Glutamatergic neuron (in vitro differentiated cells): ENCODE measurements at regions not wholly inside any gene's neighbourhood (a gene's known extent, or its start where the extent isn't known, plus 50 kb on each side); places are given as distances from the start of the nearest gene placed in this dataset.

Source experiments
- DNase-seq: peaks from one replicate; pipeline ENCODE4 v3.0.0; 2022
- H3K27ac Mint-ChIP-seq: one replicate; pipeline ENCODE4 v1.8.0; 2020; ENCODE audit warnings: mild to moderate bottlenecking, mixed read lengths, inconsistent platforms; ENCODE audit not compliant: unreplicated experiment
- H3K27me3 Mint-ChIP-seq: one replicate; pipeline ENCODE4 v1.8.0; 2020; ENCODE audit warnings: mild to moderate bottlenecking, moderate library complexity, mixed read lengths, inconsistent platforms; ENCODE audit not compliant: unreplicated experiment
- H3K36me3 Mint-ChIP-seq: one replicate; pipeline ENCODE4 v1.8.0; 2020; ENCODE audit warnings: mild to moderate bottlenecking, mixed read lengths, inconsistent platforms; ENCODE audit not compliant: unreplicated experiment
- H3K4me1 Mint-ChIP-seq: one replicate; pipeline ENCODE4 v1.8.0; 2020; ENCODE audit warnings: mild to moderate bottlenecking, low read depth, mixed read lengths, inconsistent platforms; ENCODE audit not compliant: unreplicated experiment
- H3K4me3 Mint-ChIP-seq: one replicate; pipeline ENCODE4 v1.8.0; 2020; ENCODE audit warnings: mild to moderate bottlenecking, mixed read lengths, inconsistent platforms; ENCODE audit not compliant: unreplicated experiment
- H3K9me3 Mint-ChIP-seq: one replicate; pipeline ENCODE4 v1.8.0; 2020; ENCODE audit warnings: mild to moderate bottlenecking, moderate library complexity, mixed read lengths, inconsistent platforms; ENCODE audit not compliant: unreplicated experiment
- TF ChIP-seq, protein P1 (sequence below): fragments of 200-600 bp; sonication (generic); IDR thresholded peaks from one replicate; pipeline ENCODE4 v1.5.0; 2021; ENCODE audit not compliant: partially characterized antibody, unreplicated experiment

DNA sequence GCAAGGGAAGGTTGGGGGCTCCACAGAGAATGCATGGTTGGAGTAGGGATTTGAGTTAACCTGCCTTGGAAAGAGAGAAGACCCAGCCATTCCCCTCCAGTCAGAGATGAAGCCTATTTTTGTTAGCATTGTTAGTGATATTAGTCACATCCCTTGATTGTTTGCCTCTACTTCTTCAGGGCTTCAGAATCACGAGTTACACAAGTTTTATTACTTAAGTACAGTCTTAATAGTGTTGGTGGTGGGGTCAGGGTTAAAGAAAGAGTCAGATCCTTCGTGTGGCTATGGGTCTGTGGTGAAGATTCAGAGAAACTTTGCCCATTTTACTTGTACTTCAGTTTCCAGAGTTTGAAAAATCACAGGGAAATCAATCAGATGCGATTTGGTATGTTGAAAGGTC, 363.1 kb downstream of the LRIG3 start:
- TF ChIP-seq, protein P1, sequence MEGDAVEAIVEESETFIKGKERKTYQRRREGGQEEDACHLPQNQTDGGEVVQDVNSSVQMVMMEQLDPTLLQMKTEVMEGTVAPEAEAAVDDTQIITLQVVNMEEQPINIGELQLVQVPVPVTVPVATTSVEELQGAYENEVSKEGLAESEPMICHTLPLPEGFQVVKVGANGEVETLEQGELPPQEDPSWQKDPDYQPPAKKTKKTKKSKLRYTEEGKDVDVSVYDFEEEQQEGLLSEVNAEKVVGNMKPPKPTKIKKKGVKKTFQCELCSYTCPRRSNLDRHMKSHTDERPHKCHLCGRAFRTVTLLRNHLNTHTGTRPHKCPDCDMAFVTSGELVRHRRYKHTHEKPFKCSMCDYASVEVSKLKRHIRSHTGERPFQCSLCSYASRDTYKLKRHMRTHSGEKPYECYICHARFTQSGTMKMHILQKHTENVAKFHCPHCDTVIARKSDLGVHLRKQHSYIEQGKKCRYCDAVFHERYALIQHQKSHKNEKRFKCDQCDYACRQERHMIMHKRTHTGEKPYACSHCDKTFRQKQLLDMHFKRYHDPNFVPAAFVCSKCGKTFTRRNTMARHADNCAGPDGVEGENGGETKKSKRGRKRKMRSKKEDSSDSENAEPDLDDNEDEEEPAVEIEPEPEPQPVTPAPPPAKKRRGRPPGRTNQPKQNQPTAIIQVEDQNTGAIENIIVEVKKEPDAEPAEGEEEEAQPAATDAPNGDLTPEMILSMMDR, result no peak
- Mint-ChIP-seq H3K4me3 (no peak overlapping the region), H3K4me1 (peaks cover 2% of the 10 kb centered on the region), H3K9me3 (no peaks in the 10 kb centered on the region), H3K27me3 (no peaks in the 10 kb centered on the region), H3K36me3 (no peaks in the 10 kb centered on the region), H3K27ac (no peak overlapping the region)
- DNase-seq, result no peak

DNA sequence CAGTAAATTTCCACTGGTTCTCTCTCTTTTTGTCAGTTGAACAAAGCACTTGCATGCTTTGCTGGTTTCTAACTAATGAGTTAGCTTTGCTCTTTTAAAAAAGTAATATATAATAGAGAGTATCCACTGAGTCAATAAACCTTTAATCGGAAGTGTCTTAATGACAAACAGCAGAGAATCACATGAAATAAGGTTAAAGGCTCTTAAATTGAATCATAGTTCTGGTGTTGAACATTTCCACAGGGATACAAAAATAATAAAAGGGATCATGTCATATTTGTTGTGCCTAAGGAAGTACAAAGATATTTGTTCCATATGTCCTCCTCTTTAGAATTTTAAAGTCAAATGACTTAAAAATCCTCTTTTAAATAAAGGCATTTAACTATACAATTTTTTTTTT, 362.6 kb downstream of the LRIG3 start:
- no peaks in the 10 kb centered on the region for H3K27me3 Mint-ChIP-seq
- no peak for DNase-seq
- no peak overlapping the region for H3K4me3 Mint-ChIP-seq
- no peaks in the 10 kb centered on the region for H3K9me3 Mint-ChIP-seq
- H3K36me3 Mint-ChIP-seq, result no peaks in the 10 kb centered on the region
- TF ChIP-seq, protein P1, result no peak
- H3K4me1 Mint-ChIP-seq, result peaks cover 2% of the 10 kb centered on the region
- no peak overlapping the region for H3K27ac Mint-ChIP-seq

DNA sequence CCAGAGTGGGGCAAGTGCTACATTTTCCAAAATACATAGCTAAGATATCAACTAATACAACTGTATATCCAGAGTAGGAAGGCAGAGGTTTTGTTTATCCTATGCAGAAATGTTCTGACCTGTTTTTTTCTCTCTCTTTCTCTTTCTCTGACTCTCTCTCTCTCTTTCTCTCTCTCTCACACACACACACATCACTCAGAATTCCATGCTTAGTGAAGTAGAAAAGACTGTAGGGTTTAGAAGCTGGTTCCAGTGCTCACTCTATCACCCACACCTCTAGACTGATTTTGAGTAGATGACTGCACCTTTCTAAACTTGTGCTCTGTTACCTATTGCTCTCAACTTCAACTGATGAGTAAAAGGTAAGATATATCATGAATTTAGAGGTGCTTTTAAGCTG, 356.7 kb downstream of the LRIG3 start:
- H3K27ac Mint-ChIP-seq, result no peak overlapping the region
- H3K9me3 Mint-ChIP-seq, result no peaks in the 10 kb centered on the region
- peaks cover 2% of the 10 kb centered on the region for H3K4me1 Mint-ChIP-seq
- TF ChIP-seq, protein P1, result no peak
- no peak for DNase-seq
- H3K4me3 Mint-ChIP-seq, result no peak overlapping the region
- H3K36me3 Mint-ChIP-seq, result no peaks in the 10 kb centered on the region
- H3K27me3 Mint-ChIP-seq, result no peaks in the 10 kb centered on the region

DNA sequence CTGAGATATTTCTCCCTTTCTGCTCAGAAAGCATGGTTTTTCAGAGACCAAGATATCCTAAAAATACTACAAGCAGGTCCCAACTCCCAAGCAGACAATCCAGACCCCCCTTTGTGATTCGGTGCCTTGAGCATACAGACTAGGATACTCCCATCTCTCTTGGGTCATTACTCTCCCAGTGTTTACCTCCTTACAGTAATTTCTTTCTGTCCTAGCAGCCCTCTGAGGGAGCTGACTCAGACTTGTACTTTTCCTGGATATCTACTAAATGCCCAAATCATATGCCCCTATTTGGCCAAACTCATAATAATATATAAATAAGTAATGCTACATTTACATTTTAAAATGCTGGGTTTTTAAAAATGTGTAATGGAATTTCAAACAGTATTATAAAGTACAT, 355.6 kb downstream of the LRIG3 start:
- Mint-ChIP-seq H3K9me3 (no peaks in the 10 kb centered on the region), H3K27me3 (no peaks in the 10 kb centered on the region), H3K27ac (no peak overlapping the region), H3K36me3 (no peaks in the 10 kb centered on the region), H3K4me3 (no peak overlapping the region), H3K4me1 (peaks cover 2% of the 10 kb centered on the region)
- no peak for DNase-seq
- TF ChIP-seq, protein P1, result no peak

DNA sequence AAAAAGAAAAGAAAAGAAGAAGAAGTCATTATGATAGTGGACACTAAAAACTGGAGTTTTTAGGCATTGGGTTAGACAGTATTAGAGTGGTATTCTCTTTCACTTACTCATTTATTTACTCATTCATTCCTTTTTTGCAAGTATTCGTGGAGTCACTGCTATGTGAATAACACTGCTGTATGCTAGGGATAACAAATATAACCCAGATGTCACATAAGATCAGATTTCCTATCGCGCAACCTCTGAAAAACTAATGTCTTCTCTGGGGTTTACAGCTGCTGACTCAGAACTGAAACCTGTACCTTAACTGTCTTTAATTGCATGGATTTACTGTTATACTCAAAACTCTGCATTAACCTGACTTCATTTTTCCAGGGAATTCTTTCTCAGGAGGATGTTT, 353.7 kb downstream of the LRIG3 start:
- TF ChIP-seq, protein P1, result no peak
- no peak for DNase-seq
- Mint-ChIP-seq H3K36me3 (no peaks in the 10 kb centered on the region), H3K27ac (no peak overlapping the region), H3K4me3 (no peak overlapping the region), H3K27me3 (no peaks in the 10 kb centered on the region), H3K9me3 (peaks cover 2% of the 10 kb centered on the region), H3K4me1 (peaks cover 2% of the 10 kb centered on the region)
